NB4 (cell line): ENCODE measurements at regions not wholly inside any gene's neighbourhood (a gene's known extent, or its start where the extent isn't known, plus 50 kb on each side); places are given as distances from the start of the nearest gene placed in this dataset.

Source experiments
- CTCF ChIP-seq: IDR thresholded peaks from one replicate; pipeline ENCODE4 v1.5.1; 2012; ENCODE audit warnings: low read depth, low read length
- MYC ChIP-seq: IDR thresholded peaks from 2 replicates; pipeline ENCODE4 v1.6.1; 2011; ENCODE audit warnings: low read depth, low read length
- POLR2A ChIP-seq: IDR thresholded peaks from 2 replicates; pipeline ENCODE4 v1.6.1; 2011; ENCODE audit warnings: mild to moderate bottlenecking; ENCODE audit not compliant: insufficient read length; ENCODE audit errors: extremely low read depth

- TF ChIP-seq CTCF (no peak), POLR2A (no peak), MYC (no peak)
These were observed 67.3 kb upstream of the PALS2 start for GRCh38 chr7:24505968-24506367.
